GM12892 (cell line): ENCODE measurements at regions not wholly inside any gene's neighbourhood (a gene's known extent, or its start where the extent isn't known, plus 50 kb on each side); places are given as distances from the start of the nearest gene placed in this dataset.

ENCODE experiments used
- POLR2A ChIP-seq: IDR thresholded peaks from 2 replicates; pipeline ENCODE4 v1.6.1; 2011; ENCODE audit warnings: low read depth, low read length, control low read depth
- POLR2AphosphoS5 ChIP-seq: IDR thresholded peaks from 2 replicates; pipeline ENCODE4 v1.6.1; 2011; ENCODE audit warnings: low read depth, low read length, control low read depth
- TAF1 ChIP-seq: IDR thresholded peaks from 2 replicates; pipeline ENCODE4 v1.6.1; 2011; ENCODE audit warnings: low read depth, mild to moderate bottlenecking, control low read depth, low read length, borderline replicate concordance

DNA sequence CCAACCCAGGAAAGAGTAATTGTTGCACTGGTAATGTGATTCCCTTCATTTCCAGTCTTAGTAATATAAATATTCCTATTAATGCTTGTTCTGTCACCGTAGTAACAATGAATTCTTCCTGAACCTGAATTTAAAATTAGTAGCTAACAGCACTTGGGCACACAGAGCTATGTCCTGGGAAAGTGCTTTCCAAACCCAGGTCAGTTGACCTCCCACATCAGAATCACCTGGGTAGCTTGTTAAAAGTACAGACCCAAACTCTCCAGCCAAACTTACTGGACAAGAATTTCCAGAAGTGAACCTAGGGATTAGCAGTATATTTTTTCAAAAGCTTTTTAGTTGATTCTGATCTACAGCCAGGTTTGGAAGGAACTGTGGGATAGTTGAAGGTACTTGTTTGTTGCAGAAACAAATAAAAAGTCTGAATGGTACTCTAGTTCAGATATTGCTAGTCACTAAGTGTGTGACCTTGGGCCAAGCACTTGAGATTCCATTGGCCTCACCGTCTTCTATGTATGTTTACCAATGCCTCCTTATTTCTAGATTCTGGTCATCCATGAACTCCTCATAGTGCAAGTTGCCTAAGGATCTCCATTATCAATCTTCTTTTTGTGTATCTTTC is 192.9 kb upstream of the CNKSR2 start:
- TF ChIP-seq POLR2A (no peak), POLR2AphosphoS5 (no peak), TAF1 (no peak)
